Epithelial cell of proximal tubule (primary cell): ENCODE measurements at regions not wholly inside any gene's neighbourhood (a gene's known extent, or its start where the extent isn't known, plus 50 kb on each side); places are given as distances from the start of the nearest gene placed in this dataset.

Experiments
- DNase-seq: peaks from one replicate; pipeline ENCODE4 v3.0.0-alpha.2; 2011; ENCODE audit warnings: low read depth
- H3K4me3 ChIP-seq: 2 replicates; pipeline ENCODE4 v1.5.1; 2011; ENCODE audit warnings: low read depth, mild to moderate bottlenecking, low read length
- TF ChIP-seq, protein P1 (sequence below): conservative IDR thresholded peaks from 2 replicates; pipeline ENCODE4 v1.5.1; 2012; ENCODE audit warnings: low read depth, mild to moderate bottlenecking, low read length

DNA sequence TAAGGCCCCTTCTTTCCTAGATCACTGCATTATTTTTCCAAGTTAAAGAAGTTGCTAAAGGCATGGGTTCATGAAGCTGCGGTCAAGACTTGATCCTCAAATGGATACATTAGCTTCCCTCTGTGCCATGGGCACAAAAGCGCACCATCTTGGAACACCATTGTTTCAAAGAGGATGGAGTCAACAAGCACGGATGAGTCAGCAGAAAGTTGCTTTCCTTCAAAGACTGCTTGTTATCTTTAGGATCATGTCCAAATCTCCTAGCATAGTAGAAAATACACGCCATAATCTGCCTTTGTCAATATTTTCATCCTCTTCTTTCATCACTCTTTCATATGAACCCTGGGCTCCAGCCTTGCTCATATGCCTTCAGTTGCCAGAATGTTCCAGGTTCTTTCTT is 226.8 kb upstream of the GATB start:
- no peak overlapping the region for H3K4me3 ChIP-seq
- TF ChIP-seq, protein P1, sequence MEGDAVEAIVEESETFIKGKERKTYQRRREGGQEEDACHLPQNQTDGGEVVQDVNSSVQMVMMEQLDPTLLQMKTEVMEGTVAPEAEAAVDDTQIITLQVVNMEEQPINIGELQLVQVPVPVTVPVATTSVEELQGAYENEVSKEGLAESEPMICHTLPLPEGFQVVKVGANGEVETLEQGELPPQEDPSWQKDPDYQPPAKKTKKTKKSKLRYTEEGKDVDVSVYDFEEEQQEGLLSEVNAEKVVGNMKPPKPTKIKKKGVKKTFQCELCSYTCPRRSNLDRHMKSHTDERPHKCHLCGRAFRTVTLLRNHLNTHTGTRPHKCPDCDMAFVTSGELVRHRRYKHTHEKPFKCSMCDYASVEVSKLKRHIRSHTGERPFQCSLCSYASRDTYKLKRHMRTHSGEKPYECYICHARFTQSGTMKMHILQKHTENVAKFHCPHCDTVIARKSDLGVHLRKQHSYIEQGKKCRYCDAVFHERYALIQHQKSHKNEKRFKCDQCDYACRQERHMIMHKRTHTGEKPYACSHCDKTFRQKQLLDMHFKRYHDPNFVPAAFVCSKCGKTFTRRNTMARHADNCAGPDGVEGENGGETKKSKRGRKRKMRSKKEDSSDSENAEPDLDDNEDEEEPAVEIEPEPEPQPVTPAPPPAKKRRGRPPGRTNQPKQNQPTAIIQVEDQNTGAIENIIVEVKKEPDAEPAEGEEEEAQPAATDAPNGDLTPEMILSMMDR: no peak
- DNase-seq: no peak

DNA sequence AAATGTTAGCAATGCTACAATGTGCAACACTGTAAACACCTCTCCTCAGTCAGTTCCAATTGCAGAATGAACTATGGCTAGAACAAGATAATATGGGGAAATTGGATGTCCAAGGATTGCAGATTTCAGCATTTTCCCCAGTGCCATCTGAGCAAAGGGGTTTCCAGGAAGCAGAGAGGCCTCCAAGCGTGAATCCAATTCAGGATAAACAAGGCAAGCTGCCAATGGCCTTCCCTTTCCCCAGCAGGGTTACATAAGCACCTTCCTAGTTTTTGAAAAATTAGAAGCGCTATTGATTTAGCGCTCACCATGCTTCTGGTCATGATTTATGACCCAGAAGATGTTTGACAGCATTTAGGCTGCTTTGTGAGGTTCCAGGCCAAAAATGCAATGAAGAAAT is 223.0 kb upstream of the GATB start:
- no peak overlapping the region for H3K4me3 ChIP-seq
- TF ChIP-seq, protein P1: no peak
- DNase-seq: no peak

DNA sequence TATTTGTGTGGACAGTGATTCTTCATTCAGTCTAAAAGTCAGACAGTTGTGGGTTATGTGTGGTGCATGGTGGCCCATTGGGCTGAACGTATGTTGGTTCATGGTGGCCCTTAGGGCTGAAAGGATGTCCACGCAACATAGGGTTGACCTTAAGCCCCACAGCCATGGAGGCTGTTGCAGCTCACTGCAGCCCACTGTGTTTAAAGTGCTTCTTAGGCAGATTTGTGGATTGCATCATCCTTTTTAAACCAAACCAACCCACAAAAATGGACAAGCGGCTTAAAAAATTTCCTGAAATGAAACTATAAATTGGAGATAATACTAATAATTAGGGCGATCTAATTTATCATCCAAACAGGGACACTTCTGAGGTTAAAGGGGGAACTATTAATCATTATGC is 219.0 kb upstream of the GATB start:
- TF ChIP-seq, protein P1: no peak
- H3K4me3 ChIP-seq: no peak overlapping the region
- DNase-seq: no peak

DNA sequence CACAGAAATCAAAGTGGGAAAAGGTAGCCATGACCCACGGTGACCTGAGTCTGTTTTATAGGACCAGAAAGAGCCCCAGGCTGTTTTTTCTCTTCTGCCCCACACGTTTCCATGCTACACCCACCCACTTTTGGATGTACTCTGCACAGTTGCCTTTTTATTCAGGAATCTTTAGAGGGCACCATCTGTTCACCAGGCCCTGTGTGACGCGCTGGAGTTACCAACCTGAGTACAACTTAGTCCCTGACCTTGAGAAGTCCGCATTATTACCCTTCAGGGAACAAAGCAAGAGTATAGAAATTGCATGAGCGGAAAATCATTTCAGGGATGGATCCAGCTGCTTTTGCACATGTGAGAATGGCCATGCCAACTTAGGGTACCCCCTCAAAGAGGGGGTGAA is 207.8 kb upstream of the GATB start:
- DNase-seq: no peak
- H3K4me3 ChIP-seq: no peak overlapping the region
- TF ChIP-seq, protein P1: no peak

DNA sequence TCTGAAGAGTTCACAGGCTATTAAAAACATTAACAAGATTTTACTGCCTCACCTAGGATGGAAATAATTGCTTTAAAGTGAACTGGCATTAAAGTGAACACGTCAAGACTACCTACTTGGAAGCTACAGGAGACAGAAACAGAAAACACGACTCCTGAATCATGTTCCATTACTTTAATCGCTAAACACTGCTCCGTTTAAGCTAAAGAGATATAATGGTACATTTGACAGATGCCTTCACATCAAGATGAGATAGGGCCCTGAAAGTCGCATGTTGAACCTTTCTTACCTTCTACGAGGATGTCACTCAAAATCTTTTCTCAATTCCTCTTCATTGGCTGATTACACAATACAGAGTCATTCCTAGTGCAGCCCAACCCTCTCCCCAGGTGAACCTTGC is 206.3 kb upstream of the GATB start:
- DNase-seq: no peak
- no peak overlapping the region for H3K4me3 ChIP-seq
- TF ChIP-seq, protein P1: no peak

DNA sequence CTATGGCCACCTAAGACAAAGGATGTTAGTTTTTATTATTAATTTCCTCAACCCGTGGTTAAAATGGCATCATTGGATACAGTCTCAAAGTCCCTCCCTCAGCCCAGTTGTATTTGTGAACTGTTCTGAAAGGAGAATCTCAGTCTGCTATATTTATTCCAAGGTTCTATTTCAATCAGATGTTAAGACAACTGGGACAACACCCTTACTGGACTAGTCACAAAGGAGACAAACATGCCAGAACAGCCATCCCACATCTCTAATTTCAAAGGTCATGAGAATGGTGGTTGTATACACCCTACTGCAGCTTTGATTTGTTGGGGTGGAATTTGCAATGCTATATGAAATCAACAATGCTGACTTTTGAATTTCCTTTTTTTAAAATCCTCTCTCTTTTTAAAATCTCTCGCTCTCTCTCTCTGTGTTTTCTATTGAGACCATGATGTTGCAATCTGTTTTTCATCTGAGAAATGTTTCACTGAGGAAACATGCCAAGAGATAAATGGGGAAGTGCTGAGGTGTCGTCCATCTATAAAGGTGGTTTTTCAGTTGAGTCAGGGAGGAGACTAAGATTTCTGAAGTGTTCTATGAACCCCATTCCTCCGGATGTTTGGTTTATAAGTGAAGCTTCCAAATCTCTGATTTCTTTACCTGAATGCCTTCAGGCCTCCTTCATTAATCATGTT is 201.5 kb upstream of the GATB start:
- no peak overlapping the region for H3K4me3 ChIP-seq
- TF ChIP-seq, protein P1: no peak
- DNase-seq: no peak

DNA sequence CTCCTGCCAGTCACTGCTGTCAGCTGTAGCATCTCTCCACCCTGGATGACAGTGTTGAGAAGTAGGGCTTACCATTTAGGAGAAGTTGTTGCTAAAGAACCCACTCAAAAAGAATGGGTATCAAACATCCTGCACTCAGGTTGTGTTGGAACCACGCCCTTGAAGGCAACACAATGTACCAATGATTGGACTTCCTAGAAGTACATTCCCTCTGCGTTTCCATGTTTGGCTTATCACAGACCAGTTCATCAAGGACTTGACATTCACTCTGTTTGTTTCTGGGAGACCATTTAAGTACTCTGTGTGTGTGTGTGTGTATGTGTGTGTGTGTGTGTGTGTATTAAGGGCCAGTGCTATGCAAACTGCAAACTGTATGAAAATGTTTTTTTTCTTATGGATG is 200.6 kb upstream of the GATB start:
- TF ChIP-seq, protein P1: no peak

More for the DNA sequence above, 200.6 kb upstream of the GATB start:
- no peak for DNase-seq
- no peak overlapping the region for H3K4me3 ChIP-seq
